T-helper 1 cell (primary cell): ENCODE measurements at regions not wholly inside any gene's neighbourhood (a gene's known extent, or its start where the extent isn't known, plus 50 kb on each side); places are given as distances from the start of the nearest gene placed in this dataset.

Source experiments
- DNase-seq, 5 donors: peaks; one replicate each; pipeline ENCODE4 v3.0.0-alpha.2; 2012 to 2020

DNA sequence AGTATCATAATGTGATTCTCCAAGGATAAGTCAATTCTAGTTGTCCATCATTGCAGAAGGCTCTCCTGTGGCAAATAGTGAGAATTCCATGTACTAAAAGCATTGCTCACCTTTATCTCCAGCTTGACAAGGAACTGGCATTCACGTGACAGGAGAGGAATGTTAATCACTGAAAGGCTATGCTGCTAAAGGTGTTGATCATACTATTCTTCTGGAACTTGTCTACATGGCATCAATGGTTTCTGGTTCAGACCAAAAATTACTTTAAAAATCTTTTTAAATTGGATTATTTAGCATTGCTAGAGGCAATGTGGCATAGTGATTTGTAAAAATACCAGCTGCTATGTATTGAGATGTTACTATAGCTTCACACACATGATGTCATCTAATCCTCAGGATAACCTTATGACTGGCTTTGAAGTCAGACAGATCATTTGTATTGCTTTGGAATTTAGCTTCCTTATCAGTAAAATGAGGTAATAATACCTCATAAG is 414.4 kb downstream of the MTX2 start:
- DNase-seq, result no peak

DNA sequence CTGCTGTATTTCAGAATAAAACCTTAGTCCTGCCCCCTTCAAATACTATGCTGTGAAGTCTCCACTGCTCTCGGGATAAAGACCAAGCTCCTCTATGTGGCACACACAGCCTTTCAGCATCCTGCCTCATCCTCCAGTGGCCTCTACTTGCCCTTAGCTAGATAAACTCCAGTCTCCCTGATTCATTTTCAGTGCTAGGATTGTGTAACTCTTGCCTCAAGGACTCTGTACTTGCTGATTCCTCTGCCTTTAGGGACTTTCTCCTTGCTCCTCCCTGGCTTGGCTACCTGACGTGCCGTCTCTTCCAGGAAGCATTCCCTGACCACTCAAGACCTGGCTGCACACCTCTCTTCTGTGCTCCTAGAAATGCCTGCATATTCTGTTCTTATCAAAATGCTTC is 416.7 kb downstream of the MTX2 start:
- no peak for DNase-seq

DNA sequence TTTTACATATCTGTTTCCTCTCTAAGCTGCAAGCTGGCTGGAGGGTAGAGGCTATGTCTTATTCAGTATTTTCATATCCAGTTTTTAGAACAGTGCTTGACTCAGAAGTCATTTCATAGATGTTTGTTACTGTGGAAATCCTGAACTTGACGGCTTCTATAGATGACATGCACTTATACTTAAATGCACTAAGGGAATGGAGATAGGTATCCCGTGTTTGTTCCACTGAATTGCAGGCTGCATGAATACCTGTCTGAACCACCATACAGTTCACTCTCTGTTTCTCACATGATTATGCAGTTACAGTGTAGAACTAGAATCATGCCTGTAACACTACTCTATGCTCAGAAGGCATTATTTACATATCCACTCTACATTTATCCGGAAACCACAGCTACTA is 417.1 kb downstream of the MTX2 start:
- no peak for DNase-seq

DNA sequence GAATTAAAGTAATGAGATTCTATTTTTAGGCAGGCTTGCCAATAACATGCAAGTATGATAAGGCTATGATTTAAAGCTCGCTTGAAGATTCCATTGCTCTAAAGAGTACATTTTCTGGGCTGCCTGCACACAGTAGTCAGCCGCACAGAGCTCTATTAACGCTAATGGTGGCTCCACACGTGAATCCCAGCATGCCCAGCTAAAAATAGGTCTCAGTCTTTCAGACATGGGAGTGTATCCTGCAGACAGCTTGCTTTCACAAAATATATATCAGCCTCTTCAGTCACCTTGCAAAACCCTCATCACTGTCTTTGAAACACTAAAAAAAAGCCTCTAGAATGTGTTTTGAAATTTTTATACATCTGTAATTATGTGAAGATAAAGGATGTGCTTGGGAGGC is 418.1 kb downstream of the MTX2 start:
- no peak for DNase-seq

DNA sequence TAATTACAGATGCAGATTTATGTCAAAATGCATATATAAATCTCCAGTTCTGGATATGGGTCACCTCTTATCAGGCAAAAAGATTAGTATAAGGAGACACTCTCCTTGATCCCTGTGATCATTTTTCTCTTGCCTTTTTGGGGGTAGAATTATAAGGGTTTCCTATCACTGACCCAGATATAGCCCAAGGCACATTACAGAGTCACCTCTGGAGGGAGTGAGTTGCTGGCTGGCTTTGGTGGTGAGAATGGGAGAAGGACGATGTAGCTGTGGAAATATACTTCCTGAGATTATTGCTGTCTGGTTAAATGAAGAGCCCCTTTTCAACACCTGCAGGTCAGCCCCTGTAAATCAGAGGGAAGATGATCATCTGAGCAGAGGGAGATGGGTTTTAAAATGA is 418.7 kb downstream of the MTX2 start:
- DNase-seq, result no peak

DNA sequence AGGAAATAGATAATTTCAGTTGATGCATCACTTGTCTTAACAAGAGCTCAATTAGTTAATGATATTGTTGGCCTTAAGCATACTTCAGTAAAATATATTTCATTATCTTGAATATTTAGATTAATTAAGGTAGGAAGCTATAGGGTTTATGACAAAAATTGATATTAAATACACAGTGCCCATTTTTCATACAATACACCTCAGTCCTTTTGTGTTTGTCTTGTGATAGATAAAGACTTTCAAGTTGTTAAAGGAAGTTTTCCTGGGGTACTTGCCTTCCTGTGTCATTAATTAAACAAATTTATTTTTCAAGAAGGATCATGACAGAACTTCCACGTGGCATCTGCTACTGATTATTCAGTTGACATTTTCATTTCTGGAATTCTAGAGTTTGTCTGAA is 420.5 kb downstream of the MTX2 start:
- DNase-seq, result no peak

DNA sequence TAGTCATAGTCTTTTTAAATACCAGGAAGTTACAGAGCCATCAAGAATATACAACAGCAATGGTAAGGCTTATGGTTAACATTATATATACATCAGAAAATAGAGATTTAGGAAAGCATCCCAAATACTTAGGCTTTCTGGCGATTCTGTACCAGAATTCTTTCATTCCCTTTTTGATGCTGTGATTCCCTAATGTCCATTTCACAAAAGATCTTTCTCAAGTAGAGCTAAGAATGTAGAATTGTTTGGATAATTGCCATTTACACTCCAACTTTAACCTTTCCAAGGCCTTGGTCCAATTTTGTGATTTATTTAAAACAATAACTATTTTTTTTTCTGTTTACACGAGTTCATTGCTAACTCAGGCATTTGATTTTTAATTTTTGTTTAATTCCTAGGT is 422.2 kb downstream of the MTX2 start:
- no peak for DNase-seq

DNA sequence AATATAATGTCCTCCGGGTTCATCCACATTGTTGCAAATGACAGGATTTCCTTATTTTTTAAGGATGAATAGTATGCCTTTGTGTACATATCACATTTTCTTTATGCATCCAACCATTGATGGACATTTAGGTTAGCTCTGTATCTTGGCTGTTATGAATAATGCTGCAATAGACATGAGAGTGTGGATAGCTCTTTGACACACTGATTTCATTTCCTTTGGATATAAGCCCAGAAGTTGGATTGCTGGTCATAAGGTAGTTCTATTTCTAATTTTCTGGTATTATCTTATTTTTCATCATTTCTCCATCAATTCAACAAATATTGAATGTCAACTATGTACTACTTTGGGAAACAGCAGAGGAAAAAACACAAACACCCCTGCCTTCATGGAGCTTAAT is 423.3 kb downstream of the MTX2 start:
- no peak for DNase-seq

DNA sequence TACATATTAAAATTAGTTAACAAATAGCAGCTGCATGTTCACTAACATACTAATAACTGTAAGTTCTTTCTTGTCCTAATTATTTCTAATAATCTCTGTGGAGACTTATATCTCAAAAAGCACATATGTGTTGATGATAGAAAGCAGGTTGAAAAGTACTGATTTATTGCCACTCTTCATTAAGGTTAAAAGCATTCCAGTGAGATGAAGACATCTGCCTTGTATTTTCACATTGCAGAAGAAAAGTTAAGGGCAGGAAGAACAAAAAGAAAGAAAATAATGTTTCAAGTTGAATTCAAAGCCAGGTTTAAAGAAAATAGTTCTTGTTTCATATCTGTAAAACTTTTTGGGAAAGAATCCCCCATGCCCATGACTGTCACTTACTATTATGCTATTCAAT is 429.9 kb downstream of the MTX2 start:
- no peak for DNase-seq

DNA sequence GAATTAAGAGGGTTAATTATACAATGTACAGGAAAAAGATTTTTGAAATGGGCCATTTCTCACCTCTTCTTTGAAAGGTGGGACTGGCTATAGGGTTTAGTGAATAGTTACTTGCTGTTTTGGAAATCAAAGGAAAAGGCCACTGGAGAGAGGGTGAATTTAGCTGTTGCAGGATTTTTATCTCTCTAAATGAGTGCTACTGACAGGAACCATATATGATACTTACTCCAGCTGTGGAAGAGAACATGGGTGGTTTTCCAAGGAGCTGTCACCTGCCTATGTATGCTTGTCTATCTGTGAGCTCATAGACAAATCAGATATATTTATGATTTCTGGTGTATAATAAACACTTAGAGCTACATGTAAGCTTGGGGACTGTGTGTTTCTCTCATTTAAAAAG is 430.4 kb downstream of the MTX2 start:
- no peak for DNase-seq

DNA sequence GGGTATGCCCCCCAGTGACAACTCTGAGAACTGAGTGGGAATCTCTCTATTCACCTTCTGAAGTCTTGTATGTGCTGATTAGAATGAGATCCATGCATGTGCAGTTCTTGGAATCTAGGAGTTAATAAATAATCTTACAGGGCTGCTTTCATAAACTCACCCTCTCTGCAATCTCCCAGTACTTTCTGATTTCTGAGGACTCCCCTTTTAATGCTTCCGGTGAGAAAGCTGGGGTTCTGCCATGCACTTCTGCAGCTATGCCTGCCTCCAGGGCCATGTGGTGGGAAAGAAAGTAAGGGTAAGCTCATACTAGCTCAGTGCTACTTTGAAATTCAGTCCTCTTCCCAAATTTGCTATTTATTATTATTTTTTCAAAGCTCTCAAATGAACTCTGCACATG is 432.9 kb downstream of the MTX2 start:
- DNase-seq, result no peak

DNA sequence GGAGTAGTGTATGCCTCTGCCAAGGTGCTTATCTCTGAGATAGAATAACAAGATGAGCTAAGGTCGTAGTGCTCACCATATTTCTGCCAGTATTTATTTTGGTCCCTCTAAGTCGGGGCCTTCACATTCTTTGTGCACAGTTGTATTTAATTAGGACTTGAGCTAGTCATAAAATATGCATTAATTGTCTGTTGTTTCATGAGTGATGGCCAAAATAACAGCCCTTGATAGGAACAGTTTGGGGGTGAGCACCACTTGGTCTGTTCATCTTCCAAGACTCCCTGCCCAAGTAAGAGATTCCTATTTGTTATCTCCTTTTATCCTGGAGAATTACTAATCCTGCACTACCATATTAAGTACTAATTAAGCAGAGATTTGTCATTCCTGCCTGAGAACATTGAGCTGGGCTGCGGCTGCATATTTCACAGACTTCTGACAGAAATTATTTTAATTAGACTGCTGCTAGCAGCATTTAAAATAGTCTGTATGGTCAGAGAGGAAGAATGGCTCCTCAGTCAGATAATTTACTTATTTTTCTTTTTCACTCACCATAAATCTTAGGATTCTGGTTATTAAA is 435.1 kb downstream of the MTX2 start:
- DNase-seq, result no peak

DNA sequence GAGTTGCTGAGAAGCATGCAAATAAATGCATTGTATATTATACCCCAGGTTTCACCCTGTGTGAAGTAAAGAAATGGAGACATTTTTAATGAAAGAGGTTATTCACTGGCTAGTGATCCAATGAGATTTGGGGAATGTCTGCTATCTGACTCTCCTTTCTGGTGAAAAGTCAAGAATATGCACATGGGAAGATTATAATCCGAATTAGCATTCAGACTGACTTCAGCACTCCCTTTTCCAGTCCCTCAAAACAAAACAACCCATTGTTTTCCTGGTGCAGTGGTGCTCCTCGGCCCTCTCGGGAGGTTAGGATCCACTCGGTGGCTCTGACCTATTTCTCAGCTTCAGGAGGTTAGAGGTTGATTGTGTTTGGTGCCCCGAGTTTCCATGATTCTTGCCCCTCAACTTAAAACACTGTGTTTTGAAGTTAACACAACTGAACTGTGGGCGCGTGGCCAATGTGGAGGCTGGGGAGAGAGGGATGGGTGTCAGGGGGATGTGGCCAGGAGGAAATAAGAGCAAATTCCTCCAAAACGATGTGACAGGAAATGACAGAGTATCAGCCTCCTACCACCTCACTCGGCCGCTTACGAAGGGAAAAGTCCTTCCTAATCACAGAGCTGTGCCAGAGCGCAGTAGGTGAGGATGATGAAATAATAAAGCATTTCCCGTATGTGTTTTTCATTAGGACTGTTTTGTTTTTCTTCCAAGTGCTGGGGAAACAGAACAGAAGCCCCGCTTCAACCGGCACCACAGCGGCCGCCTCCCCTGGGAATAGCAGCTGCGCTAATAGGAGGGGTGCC is 440.1 kb downstream of the MTX2 start:
- no peak for DNase-seq

DNA sequence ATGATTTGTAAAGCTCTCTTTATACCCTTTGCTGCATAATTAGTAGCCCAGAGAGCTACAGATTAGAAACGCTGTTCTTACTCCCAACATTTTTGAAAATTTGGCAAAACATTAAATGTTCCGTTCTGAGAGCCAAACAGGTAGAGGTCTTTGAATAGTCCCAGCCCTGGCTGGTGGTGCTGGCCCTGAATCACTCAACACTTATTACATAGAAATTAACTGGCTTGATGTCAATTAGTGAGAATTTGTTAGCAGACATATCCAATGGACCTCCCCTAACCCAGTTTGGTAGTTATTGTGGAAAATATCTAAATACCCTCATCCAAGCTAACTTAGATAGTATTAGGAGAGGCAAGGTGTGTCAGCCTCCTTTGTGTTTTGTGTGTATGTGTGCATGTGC is 440.7 kb downstream of the MTX2 start:
- DNase-seq, result no peak

DNA sequence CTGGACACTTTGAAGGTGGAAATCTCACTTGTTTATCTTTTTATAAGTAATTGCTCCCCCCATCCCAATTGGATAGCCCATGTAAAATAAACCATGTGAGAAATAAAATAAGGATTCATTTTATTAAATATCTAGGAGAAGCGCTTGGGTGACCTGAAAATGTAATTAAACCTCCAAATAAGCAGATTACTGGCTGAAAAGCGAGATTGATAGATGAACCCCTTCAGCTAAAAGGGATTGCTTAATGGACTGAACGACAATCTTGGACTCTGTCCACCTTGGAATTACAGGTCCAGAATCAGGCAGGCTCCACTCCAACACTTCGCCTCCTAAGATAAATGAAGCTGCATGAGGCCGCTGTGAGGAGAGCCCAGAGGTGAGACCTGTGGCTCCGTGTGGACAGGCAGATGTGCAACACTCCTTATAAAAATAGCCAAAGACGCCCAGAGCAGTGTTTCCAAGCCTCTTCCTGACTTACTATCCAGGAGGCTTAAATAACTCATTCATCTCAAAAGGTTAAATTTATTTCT is 441.5 kb downstream of the MTX2 start:
- no peak for DNase-seq

DNA sequence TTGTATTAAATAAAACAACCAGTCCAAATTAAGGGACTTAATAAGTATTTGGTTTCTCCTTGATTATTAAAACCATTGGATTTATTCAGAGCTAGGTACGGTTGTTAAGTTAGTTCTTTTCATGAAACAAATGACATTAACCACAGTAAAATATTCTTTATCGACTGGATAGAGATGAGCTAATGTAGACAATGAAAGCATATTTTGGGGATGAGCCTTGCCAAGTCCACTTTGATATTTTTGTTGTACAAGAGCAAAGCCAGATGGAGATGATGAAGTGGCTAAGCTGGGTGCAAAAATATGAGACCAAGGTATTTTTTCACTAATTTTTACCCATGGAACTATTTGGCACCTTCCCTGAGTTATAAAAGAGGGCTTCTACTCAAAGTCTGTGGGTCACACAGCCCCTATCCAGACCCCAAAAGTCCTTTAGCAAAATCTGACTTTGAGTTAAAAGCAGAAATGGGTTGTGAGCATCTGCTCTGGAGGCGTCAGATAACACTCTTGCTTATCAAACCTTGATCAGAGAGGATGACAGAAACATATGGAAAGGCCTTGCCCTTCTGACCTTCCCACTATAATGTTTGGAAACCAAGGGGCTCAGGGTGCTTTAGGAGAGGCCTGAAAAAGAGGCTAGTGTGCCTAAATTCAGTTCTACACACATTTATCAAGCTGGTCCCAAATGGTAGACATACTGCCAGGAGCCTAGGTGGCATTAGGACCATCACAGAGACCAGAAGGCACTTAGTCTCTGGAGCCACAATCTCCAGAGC is 456.8 kb downstream of the MTX2 start:
- no peak for DNase-seq

DNA sequence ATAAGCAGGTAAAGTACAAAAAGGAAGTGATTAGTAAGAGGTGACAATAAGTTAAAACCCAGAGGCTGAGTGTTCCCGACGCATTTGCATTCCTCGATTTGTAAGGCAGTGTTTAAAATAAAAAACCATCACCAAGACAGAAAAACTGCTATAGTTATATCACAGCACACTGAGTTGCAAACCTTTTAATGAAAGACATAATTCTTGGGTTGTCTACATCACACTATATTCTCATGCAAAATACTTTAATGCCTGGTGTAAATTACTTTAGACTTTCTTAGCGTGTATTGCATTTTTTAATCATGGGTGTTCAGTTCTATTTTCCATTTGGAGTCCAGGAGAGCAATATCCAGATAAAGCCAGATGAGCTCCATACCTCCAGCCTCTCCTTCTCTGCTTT is 458.5 kb downstream of the MTX2 start:
- DNase-seq, result no peak

DNA sequence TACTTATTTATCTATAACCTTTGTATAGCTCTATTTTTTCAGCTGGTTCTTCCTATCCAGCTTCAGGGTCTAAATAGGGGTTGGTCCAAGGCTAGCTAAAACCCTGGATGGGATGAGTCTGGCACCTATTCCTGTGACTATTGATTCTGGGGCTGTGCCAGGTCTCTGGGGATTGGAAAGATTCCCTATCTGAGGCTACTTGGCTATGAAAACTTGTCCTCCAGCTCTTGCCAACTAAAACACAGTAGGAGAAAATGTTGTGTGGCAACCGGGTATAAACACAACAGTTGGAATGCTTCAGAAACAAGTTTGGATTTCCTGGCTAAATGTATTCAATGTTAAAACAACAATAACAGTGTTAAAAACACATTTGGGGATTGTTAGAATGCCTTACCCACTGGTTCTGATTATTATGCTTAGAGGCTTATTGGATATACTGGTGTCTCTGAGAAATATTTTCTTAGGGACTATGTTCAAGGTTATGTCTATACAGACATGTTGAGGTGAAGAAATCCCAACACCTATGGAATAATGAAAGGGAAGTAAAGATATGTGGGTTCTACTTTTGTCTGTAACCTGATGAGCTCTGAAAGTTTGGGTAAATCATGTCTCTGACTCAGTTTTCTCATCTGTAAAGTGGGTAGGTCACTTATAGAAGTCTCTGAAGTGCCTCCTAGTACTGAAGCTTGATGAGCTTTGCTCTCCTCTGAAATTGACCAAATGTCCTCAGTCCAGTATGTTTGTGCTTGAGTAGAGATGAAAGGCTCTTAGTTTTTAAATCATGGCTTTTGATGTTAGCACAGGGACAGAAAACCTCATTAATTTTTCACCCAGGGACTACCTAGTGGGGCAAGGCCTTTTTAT is 460.7 kb downstream of the MTX2 start:
- no peak for DNase-seq

DNA sequence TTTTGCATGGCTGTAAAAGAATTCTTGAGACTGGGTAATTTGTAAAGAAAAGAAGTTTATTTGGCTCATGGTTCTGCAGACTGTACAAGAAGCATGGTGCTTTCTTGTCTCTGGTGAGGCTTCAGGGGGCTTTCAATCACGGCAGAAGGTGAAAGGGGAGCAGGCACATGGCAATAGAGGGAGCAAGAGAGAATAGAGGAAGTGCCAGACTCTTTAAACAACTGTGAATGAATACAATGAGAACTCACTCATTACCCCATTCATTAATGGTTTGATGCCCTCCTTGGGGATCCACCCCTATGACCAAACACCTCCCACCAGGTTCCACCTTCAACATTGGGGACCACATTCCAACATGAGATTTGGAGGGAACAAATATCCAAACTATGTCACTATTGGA is 463.5 kb downstream of the MTX2 start:
- DNase-seq, result no peak

DNA sequence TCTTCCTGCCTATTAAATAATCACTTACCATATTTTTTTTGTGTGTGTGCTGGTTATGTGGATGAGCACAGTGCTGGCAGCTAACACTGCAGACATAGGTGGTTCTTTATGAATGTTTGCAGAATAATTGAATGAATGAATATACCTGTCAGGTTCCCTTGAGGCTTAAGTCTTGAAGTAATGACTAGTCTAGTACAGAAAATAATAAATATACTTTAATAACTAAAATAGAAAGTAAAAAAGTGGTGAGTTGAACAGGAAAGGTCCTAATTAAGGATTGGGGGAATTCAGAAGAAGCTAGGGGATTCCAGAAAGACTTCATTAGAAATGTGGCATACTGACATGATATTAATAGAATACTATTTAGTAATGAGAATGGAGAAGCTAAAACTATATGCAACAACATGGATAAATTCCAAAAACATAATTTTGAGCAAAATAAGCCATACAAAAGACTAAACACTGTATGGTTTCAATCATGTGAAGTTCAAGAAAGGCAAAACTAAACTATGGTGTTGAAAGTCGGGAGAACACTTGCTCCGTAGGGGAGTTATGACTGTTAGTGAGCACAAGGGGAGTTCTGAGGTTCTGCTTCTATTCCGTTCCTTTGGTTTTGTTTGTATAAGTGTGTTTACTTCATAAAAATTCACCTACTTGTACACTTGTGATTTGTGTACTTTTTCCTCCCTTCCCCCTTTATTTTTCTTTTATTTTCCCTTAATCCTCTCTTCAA is 464.6 kb downstream of the MTX2 start:
- no peak for DNase-seq

DNA sequence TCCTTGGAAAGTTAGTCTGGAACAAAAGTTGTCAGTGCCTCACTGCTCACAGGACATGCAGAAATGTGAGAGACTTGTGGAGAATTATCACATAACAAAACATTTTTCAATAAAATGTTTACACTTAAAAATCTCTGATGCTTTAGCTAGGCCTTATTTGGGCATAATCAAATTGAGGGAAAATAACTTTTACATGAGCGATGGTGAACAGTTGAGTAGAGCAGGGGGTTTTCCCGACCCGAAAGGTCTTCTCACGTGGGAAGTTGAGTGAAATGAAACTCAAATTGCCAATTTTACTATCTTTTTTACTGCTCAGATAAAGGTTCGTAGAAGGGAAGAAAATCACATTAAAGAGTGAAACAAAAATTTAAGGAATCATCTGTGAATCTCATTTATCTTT is 465.6 kb downstream of the MTX2 start:
- no peak for DNase-seq

DNA sequence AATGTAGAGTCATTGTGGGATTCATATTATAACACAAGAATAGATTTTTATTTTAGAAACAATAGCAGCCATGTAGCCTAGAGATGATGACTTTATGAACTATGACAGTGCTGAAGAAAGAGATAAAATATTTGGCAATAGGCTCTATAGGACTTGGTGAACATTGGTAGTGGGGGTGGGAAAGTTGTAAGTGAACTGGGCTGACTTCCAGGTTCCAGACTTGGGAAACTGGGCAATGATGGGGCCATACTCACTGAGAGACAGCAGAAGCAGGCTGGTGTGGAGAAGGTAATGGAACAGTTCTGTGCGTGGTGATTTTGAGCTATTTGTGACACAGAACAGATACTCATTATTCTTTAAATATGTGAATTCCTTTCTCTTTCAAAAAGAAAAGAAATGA is 470.3 kb upstream of the HNRNPA3 start:
- DNase-seq, result no peak
